ENCODE measurements at regions not wholly inside any gene's neighbourhood (a gene's known extent, or its start where the extent isn't known, plus 50 kb on each side); places are given as distances from the start of the nearest gene placed in this dataset.

- Histone ChIP-seq H3K9ac (ENCODE audit: low read depth in 1 of 2, low read length in 2 of 2) (no peak overlapping the region), H3K4me1 (ENCODE audit: control insufficient read depth in 4 of 4, insufficient read depth in 4 of 4, low read length in 3 of 4) (no peaks in the 10 kb centered on the region), H3K36me3 (ENCODE audit: control insufficient read depth in 4 of 4, insufficient read depth in 3 of 4, low read depth in 1 of 4, low read length in 3 of 4) (no peaks in the 10 kb centered on the region), H3K4me3 (ENCODE audit: low read depth in 1 of 3, low read length in 3 of 3) (no peak overlapping the region), H3K9me3 (ENCODE audit: control insufficient read depth in 4 of 4, low read length in 3 of 4) (no peaks in the 10 kb centered on the region), H3K27ac (ENCODE audit: low read depth in 1 of 2, low read length in 2 of 2) (no peak overlapping the region), H3K27me3 (ENCODE audit: control insufficient read depth in 4 of 4, insufficient read depth in 4 of 4, low read length in 3 of 4) (no peaks in the 10 kb centered on the region)
- TF ChIP-seq REST (IDR thresholded peaks at IDR 0.05): no peak
- TF ChIP-seq TAF1 (conservative IDR thresholded peaks at IDR 0.05): no peak
- TF ChIP-seq ATF3 (IDR thresholded peaks at IDR 0.05): no peak
- TF ChIP-seq GABPA (IDR thresholded peaks at IDR 0.05 in 1 of 2, conservative IDR thresholded peaks at IDR 0.05 in 1 of 2): no peak
- no peak for TF ChIP-seq SP1 (IDR thresholded peaks at IDR 0.05)
- no peak for TF ChIP-seq RAD21 (IDR thresholded peaks at IDR 0.05)
- TF ChIP-seq RXRA (IDR thresholded peaks at IDR 0.05): no peak
- TF ChIP-seq FOXA2 (IDR thresholded peaks at IDR 0.05): no peak
- DNase-seq (ENCODE audit: low spot score): no peak
These were observed 59.8 kb upstream of the INHBA start for GRCh38 chr7:41762641-41763040.

GRCh38 chr7:41760293-41760692 lies 57.4 kb upstream of the INHBA start:
- 95% methylated on average over 1 of the region's 1 CpG for WGBS
- Histone ChIP-seq H3K9me3 (ENCODE audit: control insufficient read depth in 4 of 4, low read length in 3 of 4) (no peaks in the 10 kb centered on the region), H3K9ac (ENCODE audit: low read depth in 1 of 2, low read length in 2 of 2) (no peak overlapping the region), H3K27me3 (ENCODE audit: control insufficient read depth in 4 of 4, insufficient read depth in 4 of 4, low read length in 3 of 4) (no peaks in the 10 kb centered on the region), H3K4me1 (ENCODE audit: control insufficient read depth in 4 of 4, insufficient read depth in 4 of 4, low read length in 3 of 4) (no peaks in the 10 kb centered on the region), H3K4me3 (ENCODE audit: low read depth in 1 of 3, low read length in 3 of 3) (no peak overlapping the region), H3K27ac (ENCODE audit: low read depth in 1 of 2, low read length in 2 of 2) (no peak overlapping the region), H3K36me3 (ENCODE audit: control insufficient read depth in 4 of 4, insufficient read depth in 3 of 4, low read depth in 1 of 4, low read length in 3 of 4) (no peaks in the 10 kb centered on the region)
- no peak for DNase-seq (ENCODE audit: low spot score)
- TF ChIP-seq NR2F2 (IDR thresholded peaks at IDR 0.05): no peak
- TF ChIP-seq HNF4A (conservative IDR thresholded peaks at IDR 0.05): no peak
- TF ChIP-seq JUND (IDR thresholded peaks at IDR 0.05): no peak
- no peak for TF ChIP-seq RAD21 (IDR thresholded peaks at IDR 0.05)
- no peak for TF ChIP-seq MAX (IDR thresholded peaks at IDR 0.05)
- TF ChIP-seq GABPA (IDR thresholded peaks at IDR 0.05 in 1 of 2, conservative IDR thresholded peaks at IDR 0.05 in 1 of 2): no peak
- TF ChIP-seq ZBTB33 (IDR thresholded peaks at IDR 0.05): no peak
- TF ChIP-seq FOXA2 (IDR thresholded peaks at IDR 0.05): no peak
- TF ChIP-seq FOXA1 (IDR thresholded peaks at IDR 0.05): no peak
- TF ChIP-seq REST (IDR thresholded peaks at IDR 0.05): no peak
- TF ChIP-seq EGR1 (IDR thresholded peaks at IDR 0.05; ENCODE audit: low read depth in 2 of 2): no peak
- no peak for TF ChIP-seq RXRA (IDR thresholded peaks at IDR 0.05)
- no peak for TF ChIP-seq HNF4G (IDR thresholded peaks at IDR 0.05)
- no peak for TF ChIP-seq YY1 (IDR thresholded peaks at IDR 0.05)
- TF ChIP-seq CTCF (IDR thresholded peaks at IDR 0.05; ENCODE audit: low read depth, low read length, missing input control): no peak
